Activated T-cell treated with anti-CD3 and anti-CD28 coated beads, Interleukin-2, amount 50 U/mL, for 24 hours (primary cell): ENCODE measurements at regions not wholly inside any gene's neighbourhood (a gene's known extent, or its start where the extent isn't known, plus 50 kb on each side); places are given as distances from the start of the nearest gene placed in this dataset.

ENCODE experiments used
- DNase-seq: peaks from one replicate; pipeline ENCODE4 v3.0.0-alpha.2; 2020
- H3K27ac Mint-ChIP-seq: 2 replicates; pipeline ENCODE4 v1.8.0; 2020; ENCODE audit warnings: mild to moderate bottlenecking, mixed read lengths
- H3K27me3 Mint-ChIP-seq: 2 replicates; pipeline ENCODE4 v1.8.0; 2020; ENCODE audit warnings: mixed read lengths
- H3K36me3 Mint-ChIP-seq: 2 replicates; pipeline ENCODE4 v1.8.0; 2020; ENCODE audit warnings: low read depth, mixed read lengths
- H3K4me1 Mint-ChIP-seq: 2 replicates; pipeline ENCODE4 v1.8.0; 2020; ENCODE audit warnings: low read depth, mixed read lengths
- H3K4me3 Mint-ChIP-seq: 2 replicates; pipeline ENCODE4 v1.8.0; 2020; ENCODE audit warnings: mild to moderate bottlenecking, moderate library complexity, mixed read lengths
- H3K9me3 Mint-ChIP-seq: 2 replicates; pipeline ENCODE4 v1.8.0; 2020; ENCODE audit warnings: mixed read lengths

GRCh38 chr5:15070907-15071306 lies 199.3 kb upstream of the ANKH start:
- H3K27me3 Mint-ChIP-seq: no peaks in the 10 kb centered on the region
- H3K9me3 Mint-ChIP-seq: no peaks in the 10 kb centered on the region
- no peaks in the 10 kb centered on the region for H3K4me1 Mint-ChIP-seq
- no peak overlapping the region for H3K27ac Mint-ChIP-seq
- H3K36me3 Mint-ChIP-seq: no peaks in the 10 kb centered on the region
- H3K4me3 Mint-ChIP-seq: no peak overlapping the region
- no peak for DNase-seq

GRCh38 chr5:15069407-15069905 lies 197.9 kb upstream of the ANKH start:
- Mint-ChIP-seq H3K27ac (no peak overlapping the region), H3K4me1 (no peaks in the 10 kb centered on the region), H3K9me3 (no peaks in the 10 kb centered on the region), H3K27me3 (no peaks in the 10 kb centered on the region), H3K4me3 (no peak overlapping the region), H3K36me3 (no peaks in the 10 kb centered on the region)
- DNase-seq: no peak

DNA sequence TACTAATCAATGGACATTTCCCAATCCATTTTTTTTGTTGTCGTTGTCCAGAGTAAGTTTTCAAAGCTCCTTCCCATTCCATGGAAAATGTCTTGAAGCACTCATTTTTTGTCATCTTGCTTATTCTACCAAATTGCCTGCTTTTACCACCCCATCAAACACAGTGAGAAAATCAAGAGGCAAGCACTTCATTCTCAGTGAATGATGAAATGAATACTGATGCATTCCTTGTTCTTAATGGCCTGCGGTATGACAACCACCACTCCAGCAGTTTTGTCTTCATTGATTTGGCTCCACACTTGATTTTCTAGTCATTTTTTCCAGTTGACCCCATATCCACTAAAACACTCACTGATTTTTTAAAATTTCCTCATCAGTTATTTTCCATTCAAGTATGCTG lies 193.5 kb upstream of the ANKH start:
- DNase-seq: no peak
- no peaks in the 10 kb centered on the region for H3K36me3 Mint-ChIP-seq
- H3K4me1 Mint-ChIP-seq: no peaks in the 10 kb centered on the region
- H3K4me3 Mint-ChIP-seq: no peak overlapping the region
- no peak overlapping the region for H3K27ac Mint-ChIP-seq
- H3K27me3 Mint-ChIP-seq: no peaks in the 10 kb centered on the region
- H3K9me3 Mint-ChIP-seq: no peaks in the 10 kb centered on the region

DNA sequence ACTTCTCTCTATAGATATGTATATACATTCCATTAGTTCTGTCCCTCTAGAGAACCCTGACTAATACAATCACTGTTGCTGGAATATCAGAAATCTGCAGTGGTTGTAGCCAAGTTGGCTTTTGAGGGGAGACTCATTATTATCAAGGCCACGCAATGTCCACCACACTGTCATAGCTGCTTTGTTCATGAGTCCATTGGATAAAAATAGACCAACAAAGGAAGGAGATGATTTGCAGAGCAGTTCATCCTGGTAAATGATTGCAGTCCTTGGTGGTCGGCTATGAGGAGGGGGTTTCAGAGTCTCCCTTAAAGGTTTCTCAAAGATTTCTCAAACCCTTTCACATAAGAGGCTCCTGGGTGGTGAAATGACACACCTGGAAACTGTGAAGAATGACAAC lies 192.8 kb upstream of the ANKH start:
- H3K9me3 Mint-ChIP-seq: no peaks in the 10 kb centered on the region
- H3K4me1 Mint-ChIP-seq: no peaks in the 10 kb centered on the region
- DNase-seq: no peak
- no peaks in the 10 kb centered on the region for H3K27me3 Mint-ChIP-seq
- H3K4me3 Mint-ChIP-seq: no peak overlapping the region
- no peak overlapping the region for H3K27ac Mint-ChIP-seq
- no peaks in the 10 kb centered on the region for H3K36me3 Mint-ChIP-seq

GRCh38 chr5:15056988-15057592 lies 185.5 kb upstream of the ANKH start:
- no peaks in the 10 kb centered on the region for H3K4me1 Mint-ChIP-seq
- H3K27me3 Mint-ChIP-seq: peaks cover 9% of the 10 kb centered on the region
- no peak overlapping the region for H3K4me3 Mint-ChIP-seq
- DNase-seq: no peak
- H3K36me3 Mint-ChIP-seq: no peaks in the 10 kb centered on the region
- H3K9me3 Mint-ChIP-seq: no peaks in the 10 kb centered on the region
- H3K27ac Mint-ChIP-seq: no peak overlapping the region

- Mint-ChIP-seq H3K27me3 (no peaks in the 10 kb centered on the region), H3K9me3 (no peaks in the 10 kb centered on the region), H3K36me3 (no peaks in the 10 kb centered on the region), H3K4me1 (no peaks in the 10 kb centered on the region), H3K27ac (no peak overlapping the region), H3K4me3 (no peak overlapping the region)
- no peak for DNase-seq
Measured at GRCh38 chr5:15044521-15044920, 172.9 kb upstream of the ANKH start.

DNA sequence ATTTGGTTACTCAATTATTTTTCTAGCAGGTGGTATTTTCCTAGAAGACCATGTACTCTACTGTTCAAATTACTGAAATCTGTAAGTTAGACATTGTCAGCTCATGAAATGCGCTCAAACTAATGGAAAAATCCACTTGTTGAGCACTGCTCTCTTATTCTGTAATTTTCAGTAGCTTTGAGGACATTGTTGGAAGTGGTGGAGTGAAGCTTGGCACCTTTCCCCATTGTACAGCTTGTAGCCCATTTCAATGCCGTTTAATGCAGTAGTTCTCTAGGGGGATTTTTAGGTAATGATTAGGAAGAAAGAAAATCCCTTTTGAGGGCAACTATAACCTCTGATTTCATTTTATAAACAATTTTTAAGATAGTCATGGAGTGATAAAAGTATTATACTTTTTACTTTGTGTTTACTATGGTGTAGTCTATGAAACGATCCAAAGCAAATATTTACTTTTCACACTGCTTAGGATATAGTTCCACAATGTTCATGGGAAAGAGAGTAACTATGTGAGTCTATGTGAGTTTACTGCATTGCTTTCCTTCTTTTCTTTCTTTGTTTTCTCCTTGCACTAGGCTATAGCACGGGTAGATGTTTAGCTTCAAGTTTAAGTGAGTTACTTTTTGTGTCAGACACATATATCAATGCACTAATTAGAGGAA lies 165.8 kb upstream of the ANKH start:
- Mint-ChIP-seq H3K36me3 (no peaks in the 10 kb centered on the region), H3K9me3 (no peaks in the 10 kb centered on the region), H3K27me3 (peaks cover 9% of the 10 kb centered on the region), H3K4me3 (no peak overlapping the region), H3K27ac (no peak overlapping the region), H3K4me1 (no peaks in the 10 kb centered on the region)
- DNase-seq: no peak

DNA sequence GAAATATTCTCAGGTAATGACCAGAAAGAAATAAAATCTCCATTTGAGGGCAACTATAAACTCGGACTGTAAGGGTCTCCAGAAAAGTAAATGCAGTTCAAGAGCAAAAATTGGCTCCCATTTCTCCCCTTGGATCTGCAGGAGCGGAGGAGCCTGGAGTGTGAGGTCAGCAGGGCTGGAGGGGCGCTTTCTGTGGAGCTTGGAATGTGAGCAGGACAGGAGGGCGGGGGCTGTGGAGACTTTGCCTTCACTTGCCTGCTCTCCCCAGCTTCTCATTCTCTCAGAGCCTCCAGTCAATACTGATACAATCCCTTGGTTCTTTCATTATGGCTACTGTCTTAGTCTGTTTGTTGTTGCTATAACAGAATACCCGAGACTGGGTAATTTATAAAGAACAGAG lies 162.8 kb upstream of the ANKH start:
- Mint-ChIP-seq H3K27ac (no peak overlapping the region), H3K9me3 (no peaks in the 10 kb centered on the region), H3K27me3 (peaks cover 20% of the 10 kb centered on the region), H3K4me1 (no peaks in the 10 kb centered on the region), H3K4me3 (no peak overlapping the region), H3K36me3 (no peaks in the 10 kb centered on the region)
- DNase-seq: no peak

DNA sequence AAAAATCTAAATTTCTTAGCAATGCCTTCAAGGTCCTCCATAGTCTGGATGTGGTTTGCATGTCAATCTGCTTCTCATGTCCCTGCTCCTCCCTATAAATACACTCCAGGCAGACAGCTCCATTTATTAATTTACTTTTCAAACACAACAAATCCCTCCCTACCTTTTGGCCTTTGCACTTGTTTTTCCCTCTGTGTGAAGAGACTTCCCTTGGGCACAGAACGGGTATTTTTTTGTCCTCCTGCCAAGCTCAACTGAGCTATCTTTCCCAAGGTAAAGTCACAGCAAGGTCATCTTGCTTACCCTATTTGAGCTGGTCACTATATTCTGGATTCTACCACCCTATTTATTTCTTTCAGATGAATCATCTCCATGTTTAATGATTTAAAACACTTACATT lies 159.6 kb upstream of the ANKH start:
- Mint-ChIP-seq H3K9me3 (no peaks in the 10 kb centered on the region), H3K4me1 (no peaks in the 10 kb centered on the region), H3K36me3 (no peaks in the 10 kb centered on the region), H3K4me3 (no peak overlapping the region), H3K27ac (no peak overlapping the region), H3K27me3 (peaks cover 46% of the 10 kb centered on the region)
- no peak for DNase-seq

- Mint-ChIP-seq H3K9me3 (no peaks in the 10 kb centered on the region), H3K4me1 (peaks cover 2% of the 10 kb centered on the region), H3K27me3 (peaks cover 47% of the 10 kb centered on the region), H3K4me3 (no peak overlapping the region), H3K27ac (no peak overlapping the region), H3K36me3 (no peaks in the 10 kb centered on the region)
- DNase-seq: no peak
Measured at GRCh38 chr5:15027764-15028163, 156.2 kb upstream of the ANKH start.

DNA sequence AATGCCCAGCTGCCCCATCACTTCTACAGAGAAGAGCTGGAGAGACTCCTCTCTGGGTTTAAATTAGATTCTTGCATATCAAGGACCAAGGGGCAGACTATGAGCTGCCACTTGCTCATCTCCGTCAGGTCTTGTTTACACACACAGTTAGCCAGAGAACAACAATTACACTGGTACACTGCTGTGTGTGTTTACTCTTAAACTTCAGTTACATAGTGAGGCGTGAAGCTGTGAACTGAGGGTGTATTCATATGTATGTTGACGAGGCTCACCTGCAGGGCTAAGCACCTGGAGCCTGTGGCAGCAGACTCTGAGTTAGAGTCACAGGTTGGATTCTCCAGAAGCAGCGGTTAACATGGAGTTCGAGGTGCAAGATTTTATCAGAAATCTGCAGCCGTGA lies 155.4 kb upstream of the ANKH start:
- H3K27ac Mint-ChIP-seq: no peak overlapping the region
- H3K4me1 Mint-ChIP-seq: peaks cover 2% of the 10 kb centered on the region
- no peak overlapping the region for H3K4me3 Mint-ChIP-seq
- no peak for DNase-seq
- H3K9me3 Mint-ChIP-seq: no peaks in the 10 kb centered on the region
- H3K36me3 Mint-ChIP-seq: no peaks in the 10 kb centered on the region
- H3K27me3 Mint-ChIP-seq: peaks cover 47% of the 10 kb centered on the region

GRCh38 chr5:15026011-15026893 lies 154.7 kb upstream of the ANKH start:
- Mint-ChIP-seq H3K4me1 (peaks cover 2% of the 10 kb centered on the region), H3K36me3 (no peaks in the 10 kb centered on the region), H3K4me3 (no peak overlapping the region), H3K9me3 (no peaks in the 10 kb centered on the region), H3K27ac (no peak overlapping the region), H3K27me3 (peaks cover 49% of the 10 kb centered on the region)
- no peak for DNase-seq

- H3K27me3 Mint-ChIP-seq: peaks cover 37% of the 10 kb centered on the region
- DNase-seq: no peak
- H3K4me3 Mint-ChIP-seq: no peak overlapping the region
- no peak overlapping the region for H3K27ac Mint-ChIP-seq
- no peaks in the 10 kb centered on the region for H3K36me3 Mint-ChIP-seq
- H3K4me1 Mint-ChIP-seq: peaks cover 2% of the 10 kb centered on the region
- no peaks in the 10 kb centered on the region for H3K9me3 Mint-ChIP-seq
Measured at GRCh38 chr5:15023846-15024245, 152.3 kb upstream of the ANKH start.

DNA sequence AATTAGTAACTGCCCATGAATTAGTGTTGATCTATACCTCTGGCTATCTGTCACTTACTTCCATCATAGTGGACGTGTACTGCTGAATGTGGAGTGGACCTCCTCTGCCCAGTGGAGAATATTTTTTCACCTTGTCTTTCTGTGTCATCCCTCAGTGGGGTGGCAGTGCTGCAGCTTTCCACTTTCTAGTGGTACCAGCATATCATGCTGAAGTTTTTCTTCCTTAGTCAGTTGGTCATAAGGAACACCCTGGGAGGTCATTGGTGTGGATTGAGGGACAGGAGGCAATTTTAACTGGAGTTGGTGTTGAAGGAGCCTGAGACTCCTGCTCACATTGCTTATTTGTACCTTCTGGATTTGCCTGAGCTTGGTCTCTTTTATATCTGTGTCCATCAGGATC lies 151.7 kb upstream of the ANKH start:
- Mint-ChIP-seq H3K27ac (no peak overlapping the region), H3K27me3 (peaks cover 32% of the 10 kb centered on the region), H3K9me3 (no peaks in the 10 kb centered on the region), H3K4me3 (no peak overlapping the region), H3K36me3 (no peaks in the 10 kb centered on the region), H3K4me1 (peaks cover 2% of the 10 kb centered on the region)
- DNase-seq: no peak
